Esophagus muscularis mucosa (tissue), 3 donors: ENCODE measurements at regions not wholly inside any gene's neighbourhood (a gene's known extent, or its start where the extent isn't known, plus 50 kb on each side); places are given as distances from the start of the nearest gene placed in this dataset.

Experiments
- CTCF ChIP-seq, 3 experiments: fragments of 200-600 bp in 2 of 3; fragments of 450-650 bp in 1 of 3; sonication (generic) in 2 of 3; IDR thresholded peaks; one replicate each; pipeline ENCODE4 v1.5.1; 2017 to 2019; ENCODE audit warnings: antibody characterized with exemption in 3 of 3, mild to moderate bottlenecking in 2 of 3, moderate library complexity in 1 of 3
- POLR2A ChIP-seq: fragments of 450-650 bp; IDR thresholded peaks from one replicate; pipeline ENCODE4 v1.6.1; 2017; ENCODE audit warnings: antibody characterized with exemption, moderate library complexity, mild to moderate bottlenecking, low read depth
- POLR2AphosphoS5 ChIP-seq, 2 donors: sonication (generic); formaldehyde crosslinking; IDR thresholded peaks; one replicate each; pipeline ENCODE4 v1.6.1; 2017; ENCODE audit warnings: antibody characterized with exemption in 2 of 2

DNA sequence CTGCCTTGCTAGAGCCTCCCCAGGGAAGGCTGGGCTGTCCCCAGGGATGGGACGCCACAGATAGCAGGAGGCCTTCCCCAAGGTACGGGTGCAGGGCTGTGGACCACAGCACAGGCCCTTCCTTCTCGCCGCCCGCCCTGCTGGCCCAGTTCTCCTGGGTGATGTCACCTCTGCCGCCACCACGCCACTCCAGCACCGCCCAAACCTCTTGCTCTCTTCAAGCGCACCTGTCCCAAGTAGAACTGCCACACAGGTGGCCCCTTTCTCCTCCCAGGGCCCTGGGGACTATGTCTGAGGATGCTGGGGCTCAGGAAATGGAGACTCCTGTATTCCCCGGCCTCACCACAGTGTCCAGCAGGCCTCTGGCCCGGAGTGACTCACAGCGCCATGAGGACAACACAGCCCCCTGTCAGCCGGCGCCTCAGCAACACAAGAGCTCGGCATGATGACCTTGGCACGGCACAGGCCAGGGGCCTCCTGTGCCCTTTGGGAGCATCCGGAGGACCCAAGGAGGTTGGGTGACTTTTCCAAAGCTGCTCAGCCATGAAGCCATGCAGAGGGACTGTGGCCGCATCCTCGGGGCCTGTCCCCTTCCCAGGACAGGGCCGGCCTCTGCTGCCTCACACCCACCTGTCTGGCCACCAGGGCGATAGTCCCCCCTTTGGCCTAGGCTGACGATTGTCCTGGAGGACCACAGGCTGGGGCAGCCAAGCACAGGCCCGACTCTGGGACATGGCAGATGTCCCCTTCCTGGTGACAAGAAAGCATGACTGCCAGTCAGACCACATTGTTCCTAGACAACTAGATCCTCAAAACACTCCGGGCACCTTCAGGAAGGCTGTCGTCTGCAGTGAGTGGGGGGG, 1023.5 kb downstream of the BRD1 start:
- TF ChIP-seq POLR2AphosphoS5 (IDR thresholded peaks at IDR 0.05) (no peak), CTCF (IDR thresholded peaks at IDR 0.05) (no peak), POLR2A (no peak)
